ENCODE measurements at regions not wholly inside any gene's neighbourhood (a gene's known extent, or its start where the extent isn't known, plus 50 kb on each side); places are given as distances from the start of the nearest gene placed in this dataset.

GRCh38 chr14:71463807-71464206 lies 468.4 kb upstream of the RGS6 start:
- Histone ChIP-seq H3K79me2 (ENCODE audit: control insufficient read depth, insufficient read depth, low read length) (no peaks in the 10 kb centered on the region), H3K4me3 (replicated peaks in 1 of 3; ENCODE audit: insufficient read depth in 1 of 3, low read depth in 1 of 3, low read length in 3 of 3) (no peak overlapping the region), H3K4me1 (ENCODE audit: control insufficient read depth, extremely low read depth, insufficient read depth, low read length) (no peaks in the 10 kb centered on the region), H3K9ac (replicated peaks; ENCODE audit: extremely low read depth, insufficient read depth, low read length) (no peak overlapping the region), H3K27ac (ENCODE audit: insufficient read depth, low read depth, low read length) (no peak overlapping the region), H3K9me1 (replicated peaks; ENCODE audit: control insufficient read depth, extremely low read depth, insufficient read depth, low read length) (no peaks in the 10 kb centered on the region), H3K36me3 (ENCODE audit: control insufficient read depth in 2 of 2, extremely low read depth in 1 of 2, insufficient read depth in 2 of 2, low read length in 2 of 2) (no peaks in the 10 kb centered on the region), H3K4me2 (ENCODE audit: insufficient read depth, low read length) (no peak overlapping the region), H3K27me3 (ENCODE audit: control insufficient read depth in 2 of 2, insufficient read depth in 2 of 2, low read length in 2 of 2) (no peaks in the 10 kb centered on the region), H4K20me1 (replicated peaks; ENCODE audit: control insufficient read depth, extremely low read depth, insufficient read depth, low read length) (no peaks in the 10 kb centered on the region), H3K9me3 (replicated peaks; ENCODE audit: control insufficient read depth, insufficient read depth, low read length) (no peaks in the 10 kb centered on the region), H2AFZ (ENCODE audit: low read depth, low read length) (no peak overlapping the region)
- no TSS peak for BruUV-seq (replicated peaks)
- DNase-seq (ENCODE audit: low read depth, low spot score), result no peak
- ChIA-PET CTCF (no interaction called here), POLR2A (no interaction called here)
- FAIRE-seq, result no peak
- TF ChIP-seq GATA2 (IDR thresholded peaks at IDR 0.05; ENCODE audit: insufficient read depth, insufficient read length, low read depth, low read length) (no peak), POLR2A (IDR thresholded peaks at IDR 0.05; ENCODE audit: low read depth, low read length) (no peak), MYC (IDR thresholded peaks at IDR 0.05; ENCODE audit: low read depth, low read length) (no peak), JUN (IDR thresholded peaks at IDR 0.05; ENCODE audit: borderline replicate concordance, insufficient read depth, insufficient read length, low read depth) (no peak), EZH2 (IDR thresholded peaks at IDR 0.05; ENCODE audit: borderline replicate concordance, low read depth, low read length, severe bottlenecking) (no peak), MAX (IDR thresholded peaks at IDR 0.05; ENCODE audit: insufficient read depth, insufficient read length) (no peak), POLR2AphosphoS5 (IDR thresholded peaks at IDR 0.05; ENCODE audit: insufficient read depth, low read depth, low read length) (no peak), FOS (IDR thresholded peaks at IDR 0.05; ENCODE audit: borderline replicate concordance, insufficient read depth, low read length) (no peak), CTCF (IDR thresholded peaks at IDR 0.05; ENCODE audit: extremely low read depth in 1 of 2, insufficient read depth in 1 of 2, low read depth in 1 of 2, low read length in 2 of 2) (no peak)
- dilution Hi-C loops (cut with MboI; ENCODE audit: extremely low pct_ligation_motif_present, low sequenced_read_pairs) (no loop called here), intact Hi-C loops (cut with micrococcal nuclease) (no loop called here)
